ENCODE measurements at regions not wholly inside any gene's neighbourhood (a gene's known extent, or its start where the extent isn't known, plus 50 kb on each side); places are given as distances from the start of the nearest gene placed in this dataset.

DNA sequence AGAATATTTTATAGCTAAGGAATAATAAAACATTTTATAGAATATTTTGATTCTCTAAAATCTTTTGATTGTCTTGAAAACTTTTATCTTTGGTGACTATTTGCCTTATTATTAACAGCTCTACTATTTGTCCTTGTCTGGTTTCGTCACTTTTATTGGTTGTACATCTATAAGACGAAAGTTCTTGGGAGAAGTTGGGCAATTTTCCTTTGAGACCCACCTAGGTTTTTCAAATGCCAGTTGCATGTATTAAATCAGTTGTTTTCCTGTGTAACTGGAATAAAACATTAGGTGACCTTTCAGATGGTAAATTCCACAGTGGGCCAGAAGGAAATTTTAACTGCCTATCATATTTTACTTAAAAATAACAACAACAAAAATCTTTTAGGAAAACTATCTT is 1245.7 kb downstream of the SI start:
- ChIA-PET POLR2A (no interaction called here), CTCF (no interaction called here)
- FAIRE-seq (no peak), DNase-seq (ENCODE audit: low read depth, low spot score) (no peak)
- no peaks in the 10 kb centered on the region for H3K27me3 ChIP-seq (ENCODE audit: control insufficient read depth in 2 of 2, insufficient read depth in 2 of 2, low read length in 2 of 2)
- H3K4me3 ChIP-seq (replicated peaks in 1 of 3; ENCODE audit: insufficient read depth in 1 of 3, low read depth in 1 of 3, low read length in 3 of 3), result no peak overlapping the region
- dilution Hi-C loops (cut with MboI; ENCODE audit: extremely low pct_ligation_motif_present, low sequenced_read_pairs) (no loop called here), intact Hi-C loops (cut with micrococcal nuclease) (no loop called here)
- H3K9me3 ChIP-seq (replicated peaks; ENCODE audit: control insufficient read depth, insufficient read depth, low read length), result peaks cover 8% of the 10 kb centered on the region
- no peaks in the 10 kb centered on the region for H3K4me1 ChIP-seq (ENCODE audit: control insufficient read depth, extremely low read depth, insufficient read depth, low read length)
- H3K4me2 ChIP-seq (ENCODE audit: insufficient read depth, low read length), result no peak overlapping the region
- no peak overlapping the region for H2AFZ ChIP-seq (ENCODE audit: low read depth, low read length)
- H3K79me2 ChIP-seq (ENCODE audit: control insufficient read depth, insufficient read depth, low read length), result no peaks in the 10 kb centered on the region
- TF ChIP-seq POLR2A (IDR thresholded peaks at IDR 0.05; ENCODE audit: low read depth, low read length) (no peak), EZH2 (IDR thresholded peaks at IDR 0.05; ENCODE audit: borderline replicate concordance, low read depth, low read length, severe bottlenecking) (no peak), FOS (IDR thresholded peaks at IDR 0.05; ENCODE audit: borderline replicate concordance, insufficient read depth, low read length) (no peak), JUN (IDR thresholded peaks at IDR 0.05; ENCODE audit: borderline replicate concordance, insufficient read depth, insufficient read length, low read depth) (no peak), GATA2 (IDR thresholded peaks at IDR 0.05; ENCODE audit: insufficient read depth, insufficient read length, low read depth, low read length) (no peak)
- TF ChIP-seq, protein P1, sequence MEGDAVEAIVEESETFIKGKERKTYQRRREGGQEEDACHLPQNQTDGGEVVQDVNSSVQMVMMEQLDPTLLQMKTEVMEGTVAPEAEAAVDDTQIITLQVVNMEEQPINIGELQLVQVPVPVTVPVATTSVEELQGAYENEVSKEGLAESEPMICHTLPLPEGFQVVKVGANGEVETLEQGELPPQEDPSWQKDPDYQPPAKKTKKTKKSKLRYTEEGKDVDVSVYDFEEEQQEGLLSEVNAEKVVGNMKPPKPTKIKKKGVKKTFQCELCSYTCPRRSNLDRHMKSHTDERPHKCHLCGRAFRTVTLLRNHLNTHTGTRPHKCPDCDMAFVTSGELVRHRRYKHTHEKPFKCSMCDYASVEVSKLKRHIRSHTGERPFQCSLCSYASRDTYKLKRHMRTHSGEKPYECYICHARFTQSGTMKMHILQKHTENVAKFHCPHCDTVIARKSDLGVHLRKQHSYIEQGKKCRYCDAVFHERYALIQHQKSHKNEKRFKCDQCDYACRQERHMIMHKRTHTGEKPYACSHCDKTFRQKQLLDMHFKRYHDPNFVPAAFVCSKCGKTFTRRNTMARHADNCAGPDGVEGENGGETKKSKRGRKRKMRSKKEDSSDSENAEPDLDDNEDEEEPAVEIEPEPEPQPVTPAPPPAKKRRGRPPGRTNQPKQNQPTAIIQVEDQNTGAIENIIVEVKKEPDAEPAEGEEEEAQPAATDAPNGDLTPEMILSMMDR (IDR thresholded peaks at IDR 0.05; ENCODE audit: extremely low read depth in 1 of 2, insufficient read depth in 1 of 2, low read depth in 1 of 2, low read length in 2 of 2), result no peak
- H3K9ac ChIP-seq (replicated peaks; ENCODE audit: extremely low read depth, insufficient read depth, low read length), result no peak overlapping the region
- no peak overlapping the region for H3K27ac ChIP-seq (ENCODE audit: insufficient read depth, low read depth, low read length)
- no TSS peak for BruUV-seq (replicated peaks)
- no peaks in the 10 kb centered on the region for H3K36me3 ChIP-seq (ENCODE audit: control insufficient read depth in 2 of 2, extremely low read depth in 1 of 2, insufficient read depth in 2 of 2, low read length in 2 of 2)
- H3K9me1 ChIP-seq (replicated peaks; ENCODE audit: control insufficient read depth, extremely low read depth, insufficient read depth, low read length), result no peaks in the 10 kb centered on the region
- no peaks in the 10 kb centered on the region for H4K20me1 ChIP-seq (replicated peaks; ENCODE audit: control insufficient read depth, extremely low read depth, insufficient read depth, low read length)

DNA sequence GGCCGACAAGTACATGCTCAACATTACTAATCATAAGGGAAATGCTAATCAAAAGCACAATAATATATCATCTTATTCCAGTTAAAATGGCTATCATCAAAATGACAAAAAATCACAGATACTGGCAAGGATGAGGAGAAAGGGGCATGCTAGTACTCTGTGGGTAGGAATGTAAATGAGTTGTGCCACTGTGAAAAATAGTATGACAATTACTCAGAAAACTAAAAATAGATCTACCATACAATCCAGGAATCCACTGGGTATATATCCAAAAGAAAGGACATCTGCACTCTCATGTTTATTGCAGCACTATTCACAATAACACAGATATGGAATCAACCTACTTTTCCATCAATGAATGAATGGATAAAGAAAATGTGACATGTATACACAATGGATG is 1256.5 kb downstream of the SI start:
- no peaks in the 10 kb centered on the region for H3K4me1 ChIP-seq (ENCODE audit: control insufficient read depth, extremely low read depth, insufficient read depth, low read length)
- H3K9ac ChIP-seq (replicated peaks; ENCODE audit: extremely low read depth, insufficient read depth, low read length), result no peak overlapping the region
- H3K9me3 ChIP-seq (replicated peaks; ENCODE audit: control insufficient read depth, insufficient read depth, low read length), result peaks cover 2% of the 10 kb centered on the region
- FAIRE-seq (no peak), DNase-seq (ENCODE audit: low read depth, low spot score) (no peak)
- H3K36me3 ChIP-seq (ENCODE audit: control insufficient read depth in 2 of 2, extremely low read depth in 1 of 2, insufficient read depth in 2 of 2, low read length in 2 of 2), result no peaks in the 10 kb centered on the region
- TF ChIP-seq EZH2 (IDR thresholded peaks at IDR 0.05; ENCODE audit: borderline replicate concordance, low read depth, low read length, severe bottlenecking) (no peak), POLR2AphosphoS5 (IDR thresholded peaks at IDR 0.05; ENCODE audit: insufficient read depth, low read depth, low read length) (no peak)
- TF ChIP-seq, protein P1 (IDR thresholded peaks at IDR 0.05; ENCODE audit: extremely low read depth in 1 of 2, insufficient read depth in 1 of 2, low read depth in 1 of 2, low read length in 2 of 2), result no peak
- TF ChIP-seq, protein P2, sequence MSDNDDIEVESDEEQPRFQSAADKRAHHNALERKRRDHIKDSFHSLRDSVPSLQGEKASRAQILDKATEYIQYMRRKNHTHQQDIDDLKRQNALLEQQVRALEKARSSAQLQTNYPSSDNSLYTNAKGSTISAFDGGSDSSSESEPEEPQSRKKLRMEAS (IDR thresholded peaks at IDR 0.05; ENCODE audit: insufficient read depth, insufficient read length), result no peak
- H3K27me3 ChIP-seq (ENCODE audit: control insufficient read depth in 2 of 2, insufficient read depth in 2 of 2, low read length in 2 of 2), result no peaks in the 10 kb centered on the region
- no TSS peak for BruUV-seq (replicated peaks)
- no peak overlapping the region for H3K27ac ChIP-seq (ENCODE audit: insufficient read depth, low read depth, low read length)
- intact Hi-C loops (cut with micrococcal nuclease) (no loop called here), dilution Hi-C loops (cut with MboI; ENCODE audit: extremely low pct_ligation_motif_present, low sequenced_read_pairs) (no loop called here)
- no peaks in the 10 kb centered on the region for H4K20me1 ChIP-seq (replicated peaks; ENCODE audit: control insufficient read depth, extremely low read depth, insufficient read depth, low read length)
- H3K4me2 ChIP-seq (ENCODE audit: insufficient read depth, low read length), result no peak overlapping the region
- H3K9me1 ChIP-seq (replicated peaks; ENCODE audit: control insufficient read depth, extremely low read depth, insufficient read depth, low read length), result no peaks in the 10 kb centered on the region
- ChIA-PET POLR2A (no interaction called here), CTCF (no interaction called here)
- H3K79me2 ChIP-seq (ENCODE audit: control insufficient read depth, insufficient read depth, low read length), result no peaks in the 10 kb centered on the region
- no peak overlapping the region for H3K4me3 ChIP-seq (replicated peaks in 1 of 3; ENCODE audit: insufficient read depth in 1 of 3, low read depth in 1 of 3, low read length in 3 of 3)
- H2AFZ ChIP-seq (ENCODE audit: low read depth, low read length), result no peak overlapping the region

All from endothelial cell of umbilical vein (primary cell).